ENCODE measurements at regions not wholly inside any gene's neighbourhood (a gene's known extent, or its start where the extent isn't known, plus 50 kb on each side); places are given as distances from the start of the nearest gene placed in this dataset.

GRCh38 chr1:187481581-187482148, 652.9 kb downstream of the PLA2G4A start:
- H3K9me3 Mint-ChIP-seq: no peaks in the 10 kb centered on the region
- no peak overlapping the region for H3K27ac Mint-ChIP-seq
- no peaks in the 10 kb centered on the region for H3K27me3 Mint-ChIP-seq (ENCODE audit: low read depth)

GRCh38 chr1:187490266-187490665, 661.5 kb downstream of the PLA2G4A start:
- H3K36me3 Mint-ChIP-seq (ENCODE audit: low read depth): no peaks in the 10 kb centered on the region

More at GRCh38 chr1:187481581-187482148, 652.9 kb downstream of the PLA2G4A start:
- Mint-ChIP-seq H3K36me3 (ENCODE audit: low read depth) (no peaks in the 10 kb centered on the region), H3K4me3 (no peak overlapping the region), H3K4me1 (ENCODE audit: low read depth) (no peaks in the 10 kb centered on the region)

GRCh38 chr1:187491082-187491720, 662.5 kb downstream of the PLA2G4A start:
- Mint-ChIP-seq H3K9me3 (no peaks in the 10 kb centered on the region), H3K36me3 (ENCODE audit: low read depth) (no peaks in the 10 kb centered on the region), H3K27me3 (ENCODE audit: low read depth) (no peaks in the 10 kb centered on the region), H3K4me1 (ENCODE audit: low read depth) (no peaks in the 10 kb centered on the region), H3K27ac (no peak overlapping the region), H3K4me3 (no peak overlapping the region)

More at GRCh38 chr1:187490266-187490665, 661.5 kb downstream of the PLA2G4A start:
- Mint-ChIP-seq H3K4me1 (ENCODE audit: low read depth) (no peaks in the 10 kb centered on the region), H3K27me3 (ENCODE audit: low read depth) (no peaks in the 10 kb centered on the region), H3K4me3 (no peak overlapping the region), H3K27ac (no peak overlapping the region), H3K9me3 (no peaks in the 10 kb centered on the region)

- H3K4me1 Mint-ChIP-seq (ENCODE audit: low read depth): no peaks in the 10 kb centered on the region
- no peaks in the 10 kb centered on the region for H3K9me3 Mint-ChIP-seq
- no peak overlapping the region for H3K4me3 Mint-ChIP-seq
- no peaks in the 10 kb centered on the region for H3K27me3 Mint-ChIP-seq (ENCODE audit: low read depth)
- H3K27ac Mint-ChIP-seq: no peak overlapping the region
- H3K36me3 Mint-ChIP-seq (ENCODE audit: low read depth): no peaks in the 10 kb centered on the region
Observed at GRCh38 chr1:187498028-187498427, 669.3 kb downstream of the PLA2G4A start.

GRCh38 chr1:187504779-187505178, 676.0 kb downstream of the PLA2G4A start:
- H3K4me1 Mint-ChIP-seq (ENCODE audit: low read depth): no peaks in the 10 kb centered on the region
- no peak overlapping the region for H3K4me3 Mint-ChIP-seq
- H3K9me3 Mint-ChIP-seq: peaks cover 2% of the 10 kb centered on the region
- H3K36me3 Mint-ChIP-seq (ENCODE audit: low read depth): no peaks in the 10 kb centered on the region
- H3K27ac Mint-ChIP-seq: no peak overlapping the region
- H3K27me3 Mint-ChIP-seq (ENCODE audit: low read depth): no peaks in the 10 kb centered on the region

- Mint-ChIP-seq H3K4me1 (ENCODE audit: low read depth) (no peaks in the 10 kb centered on the region), H3K4me3 (no peak overlapping the region), H3K36me3 (ENCODE audit: low read depth) (no peaks in the 10 kb centered on the region), H3K27ac (no peak overlapping the region), H3K27me3 (ENCODE audit: low read depth) (no peaks in the 10 kb centered on the region), H3K9me3 (peaks cover 8% of the 10 kb centered on the region)
Observed at GRCh38 chr1:187509091-187509490, 680.3 kb downstream of the PLA2G4A start.

- Mint-ChIP-seq H3K9me3 (peaks cover 17% of the 10 kb centered on the region), H3K27me3 (ENCODE audit: low read depth) (no peaks in the 10 kb centered on the region), H3K4me1 (ENCODE audit: low read depth) (no peaks in the 10 kb centered on the region), H3K36me3 (ENCODE audit: low read depth) (no peaks in the 10 kb centered on the region), H3K27ac (no peak overlapping the region), H3K4me3 (no peak overlapping the region)
Observed at GRCh38 chr1:187513190-187513589, 684.4 kb downstream of the PLA2G4A start.

GRCh38 chr1:187514110-187514509, 685.4 kb downstream of the PLA2G4A start:
- Mint-ChIP-seq H3K4me3 (no peak overlapping the region), H3K27me3 (ENCODE audit: low read depth) (no peaks in the 10 kb centered on the region), H3K9me3 (peaks cover 17% of the 10 kb centered on the region), H3K27ac (no peak overlapping the region), H3K36me3 (ENCODE audit: low read depth) (no peaks in the 10 kb centered on the region), H3K4me1 (ENCODE audit: low read depth) (no peaks in the 10 kb centered on the region)

GRCh38 chr1:187516874-187517273, 688.1 kb downstream of the PLA2G4A start:
- no peak overlapping the region for H3K27ac Mint-ChIP-seq
- H3K27me3 Mint-ChIP-seq (ENCODE audit: low read depth): no peaks in the 10 kb centered on the region
- H3K4me1 Mint-ChIP-seq (ENCODE audit: low read depth): no peaks in the 10 kb centered on the region
- H3K4me3 Mint-ChIP-seq: no peak overlapping the region
- H3K9me3 Mint-ChIP-seq: peaks cover 9% of the 10 kb centered on the region
- no peaks in the 10 kb centered on the region for H3K36me3 Mint-ChIP-seq (ENCODE audit: low read depth)

GRCh38 chr1:187517546-187517945, 688.8 kb downstream of the PLA2G4A start:
- H3K9me3 Mint-ChIP-seq: peaks cover 9% of the 10 kb centered on the region
- no peaks in the 10 kb centered on the region for H3K27me3 Mint-ChIP-seq (ENCODE audit: low read depth)
- no peak overlapping the region for H3K27ac Mint-ChIP-seq
- H3K4me3 Mint-ChIP-seq: no peak overlapping the region
- H3K36me3 Mint-ChIP-seq (ENCODE audit: low read depth): no peaks in the 10 kb centered on the region
- H3K4me1 Mint-ChIP-seq (ENCODE audit: low read depth): no peaks in the 10 kb centered on the region

- no peaks in the 10 kb centered on the region for H3K4me1 Mint-ChIP-seq (ENCODE audit: low read depth)
- no peaks in the 10 kb centered on the region for H3K36me3 Mint-ChIP-seq (ENCODE audit: low read depth)
- H3K27ac Mint-ChIP-seq: no peak overlapping the region
- no peaks in the 10 kb centered on the region for H3K27me3 Mint-ChIP-seq (ENCODE audit: low read depth)
- H3K4me3 Mint-ChIP-seq: no peak overlapping the region
- H3K9me3 Mint-ChIP-seq: no peaks in the 10 kb centered on the region
Observed at GRCh38 chr1:187527346-187527745, 698.6 kb downstream of the PLA2G4A start.

- H3K27ac Mint-ChIP-seq: no peak overlapping the region
- peaks cover 3% of the 10 kb centered on the region for H3K9me3 Mint-ChIP-seq
- no peaks in the 10 kb centered on the region for H3K27me3 Mint-ChIP-seq (ENCODE audit: low read depth)
- H3K4me1 Mint-ChIP-seq (ENCODE audit: low read depth): no peaks in the 10 kb centered on the region
- H3K4me3 Mint-ChIP-seq: no peak overlapping the region
- no peaks in the 10 kb centered on the region for H3K36me3 Mint-ChIP-seq (ENCODE audit: low read depth)
Observed at GRCh38 chr1:187537936-187538335, 709.2 kb downstream of the PLA2G4A start.

GRCh38 chr1:187549540-187549939, 720.8 kb downstream of the PLA2G4A start:
- H3K27me3 Mint-ChIP-seq (ENCODE audit: low read depth): no peaks in the 10 kb centered on the region
- H3K4me1 Mint-ChIP-seq (ENCODE audit: low read depth): no peaks in the 10 kb centered on the region
- H3K36me3 Mint-ChIP-seq (ENCODE audit: low read depth): no peaks in the 10 kb centered on the region
- no peak overlapping the region for H3K27ac Mint-ChIP-seq
- H3K9me3 Mint-ChIP-seq: peaks cover 4% of the 10 kb centered on the region
- H3K4me3 Mint-ChIP-seq: no peak overlapping the region

- Mint-ChIP-seq H3K4me1 (ENCODE audit: low read depth) (no peaks in the 10 kb centered on the region), H3K36me3 (ENCODE audit: low read depth) (no peaks in the 10 kb centered on the region), H3K27ac (no peak overlapping the region), H3K9me3 (peaks cover 4% of the 10 kb centered on the region), H3K27me3 (ENCODE audit: low read depth) (no peaks in the 10 kb centered on the region), H3K4me3 (no peak overlapping the region)
Observed at GRCh38 chr1:187551061-187551460, 722.3 kb downstream of the PLA2G4A start.

- Mint-ChIP-seq H3K4me1 (ENCODE audit: low read depth) (no peaks in the 10 kb centered on the region), H3K36me3 (ENCODE audit: low read depth) (no peaks in the 10 kb centered on the region), H3K27ac (no peak overlapping the region), H3K4me3 (no peak overlapping the region), H3K27me3 (ENCODE audit: low read depth) (no peaks in the 10 kb centered on the region), H3K9me3 (peaks cover 3% of the 10 kb centered on the region)
Observed at GRCh38 chr1:187563191-187563590, 734.4 kb downstream of the PLA2G4A start.

Data from T-helper 1 cell treated with Interleukin-12 subunit alpha and Interleukin-12 subunit beta and Interleukin-4 antibody, amounts not matched to agents 30 μg/mL and 1 μg/mL, for 36 hours (primary cell).